NCI-H1694 treated with DMSO at 0.1 percent for 48 hours (cell line): ENCODE measurements at regions not wholly inside any gene's neighbourhood (a gene's known extent, or its start where the extent isn't known, plus 50 kb on each side); places are given as distances from the start of the nearest gene placed in this dataset.

ENCODE experiments used
- DNase-seq: peaks from one replicate; lab custom pipeline; 2025; lab: John Stamatoyannopoulos, UW

DNA sequence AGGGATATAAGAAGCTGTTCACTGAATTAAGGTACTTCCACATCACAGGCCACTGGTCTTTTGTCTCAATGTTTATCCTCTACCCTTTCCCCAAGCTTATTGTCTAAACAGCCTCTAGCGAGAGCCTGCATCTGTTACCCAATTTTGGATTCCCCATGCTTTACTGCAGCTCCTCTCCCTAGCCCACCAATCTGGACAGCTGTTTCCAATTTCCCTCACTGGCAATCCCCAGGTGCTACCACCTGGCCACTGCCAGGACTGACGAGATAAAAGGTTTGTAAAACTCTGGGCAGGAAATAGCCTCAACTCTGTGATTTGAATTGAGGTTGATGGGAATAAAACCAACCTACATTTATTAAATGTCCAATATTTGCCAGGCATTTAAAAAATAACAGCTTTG lies 58.0 kb upstream of the TEX9 start:
- DNase-seq, result peak; percentile 46

DNA sequence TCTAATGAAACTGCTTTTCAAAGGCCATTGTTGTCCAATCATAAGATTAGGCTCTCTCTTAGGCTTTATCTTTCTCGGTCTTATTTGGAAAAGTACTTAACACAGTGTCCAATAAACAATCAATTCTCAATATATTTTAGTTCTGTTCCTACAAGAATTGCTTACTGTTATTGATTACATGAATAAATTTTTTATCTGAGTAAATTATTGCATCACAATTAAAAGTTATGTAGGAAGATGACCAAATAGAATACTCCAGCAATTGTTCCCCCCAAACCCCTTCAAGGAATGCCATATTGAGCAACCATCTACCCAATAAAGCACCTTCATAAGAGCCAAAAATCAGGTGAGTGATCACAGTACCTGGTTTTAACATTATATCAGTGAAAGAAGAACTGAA lies 55.0 kb upstream of the RFX7 start:
- DNase-seq, result no peak

DNA sequence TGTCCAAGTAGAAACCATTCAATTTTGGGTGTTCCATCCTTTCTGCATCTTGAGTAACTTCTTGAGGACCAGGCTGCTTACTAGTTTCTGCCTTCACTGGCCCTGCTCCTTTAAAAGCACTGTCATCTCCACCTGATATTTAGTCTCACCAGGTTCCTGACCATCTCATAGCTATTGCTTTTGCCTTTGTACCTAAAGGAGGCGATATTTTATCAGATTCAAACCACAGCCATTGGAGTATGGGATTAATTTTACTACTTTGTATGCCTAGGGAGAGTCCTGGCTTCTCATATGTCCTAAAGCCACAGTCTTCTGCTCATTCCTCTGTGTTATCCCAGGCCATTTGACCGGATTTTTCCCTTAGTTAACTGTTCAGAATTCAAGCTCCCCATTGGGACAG lies 51.8 kb upstream of the RFX7 start:
- DNase-seq, result no peak

DNA sequence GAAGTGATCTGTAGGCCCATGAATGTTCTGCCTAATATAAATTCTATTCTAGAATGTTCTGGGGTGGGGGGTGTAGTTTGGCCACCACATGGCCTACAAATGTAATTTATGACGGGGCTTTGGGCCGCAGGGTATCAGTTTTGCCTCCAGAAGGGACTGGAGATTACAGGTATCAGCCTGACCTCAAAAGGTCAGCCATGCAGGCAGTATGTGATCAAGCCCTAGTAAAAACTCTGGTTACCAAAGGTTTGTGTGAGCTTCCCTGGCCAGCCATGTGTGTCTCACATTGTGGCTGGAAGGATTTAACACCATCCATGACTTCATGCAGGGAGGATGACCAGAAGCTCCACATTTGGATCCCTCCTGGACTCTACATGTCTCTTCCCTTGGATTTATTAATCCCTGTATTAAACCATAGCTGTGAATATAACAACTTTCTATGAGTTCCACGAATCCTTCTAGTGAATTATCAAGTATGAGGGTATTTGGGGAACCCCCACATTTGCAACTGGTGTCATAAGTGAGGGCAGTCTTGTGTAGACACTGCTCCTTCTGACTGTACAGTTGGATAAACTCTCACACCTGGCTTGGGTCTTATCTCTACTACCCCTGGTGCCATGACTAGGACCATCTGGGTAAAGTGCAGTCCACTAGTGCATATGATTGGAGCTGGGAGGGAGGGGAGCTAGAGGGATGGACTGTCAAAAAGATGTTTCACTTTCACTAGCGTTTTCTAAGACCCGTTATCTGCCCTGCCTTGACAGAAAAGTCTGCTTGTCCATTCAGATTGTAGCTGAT lies 50.0 kb upstream of the RFX7 start:
- no peak for DNase-seq
